GM12874 (cell line): ENCODE measurements at regions not wholly inside any gene's neighbourhood (a gene's known extent, or its start where the extent isn't known, plus 50 kb on each side); places are given as distances from the start of the nearest gene placed in this dataset.

Source experiments
- TF ChIP-seq, protein P1 (sequence below): IDR thresholded peaks from 2 replicates; pipeline ENCODE4 v1.5.1; 2011; ENCODE audit warnings: low read depth, mild to moderate bottlenecking, control low read depth, low read length, moderate library complexity; ENCODE audit not compliant: insufficient read depth

- TF ChIP-seq, protein P1, sequence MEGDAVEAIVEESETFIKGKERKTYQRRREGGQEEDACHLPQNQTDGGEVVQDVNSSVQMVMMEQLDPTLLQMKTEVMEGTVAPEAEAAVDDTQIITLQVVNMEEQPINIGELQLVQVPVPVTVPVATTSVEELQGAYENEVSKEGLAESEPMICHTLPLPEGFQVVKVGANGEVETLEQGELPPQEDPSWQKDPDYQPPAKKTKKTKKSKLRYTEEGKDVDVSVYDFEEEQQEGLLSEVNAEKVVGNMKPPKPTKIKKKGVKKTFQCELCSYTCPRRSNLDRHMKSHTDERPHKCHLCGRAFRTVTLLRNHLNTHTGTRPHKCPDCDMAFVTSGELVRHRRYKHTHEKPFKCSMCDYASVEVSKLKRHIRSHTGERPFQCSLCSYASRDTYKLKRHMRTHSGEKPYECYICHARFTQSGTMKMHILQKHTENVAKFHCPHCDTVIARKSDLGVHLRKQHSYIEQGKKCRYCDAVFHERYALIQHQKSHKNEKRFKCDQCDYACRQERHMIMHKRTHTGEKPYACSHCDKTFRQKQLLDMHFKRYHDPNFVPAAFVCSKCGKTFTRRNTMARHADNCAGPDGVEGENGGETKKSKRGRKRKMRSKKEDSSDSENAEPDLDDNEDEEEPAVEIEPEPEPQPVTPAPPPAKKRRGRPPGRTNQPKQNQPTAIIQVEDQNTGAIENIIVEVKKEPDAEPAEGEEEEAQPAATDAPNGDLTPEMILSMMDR: no peak
These were observed 1937.9 kb upstream of the WWC1 start for GRCh38 chr5:166353580-166353979.

- TF ChIP-seq, protein P1: no peak
These were observed 1937.1 kb upstream of the WWC1 start for GRCh38 chr5:166354332-166354731.

GRCh38 chr5:166356096-166356495, 1935.3 kb upstream of the WWC1 start:
- TF ChIP-seq, protein P1: no peak

- TF ChIP-seq, protein P1: no peak
These were observed 1933.2 kb upstream of the WWC1 start for GRCh38 chr5:166358127-166358830.

- TF ChIP-seq, protein P1: no peak
These were observed 1928.2 kb upstream of the WWC1 start for GRCh38 chr5:166363087-166363760.

DNA sequence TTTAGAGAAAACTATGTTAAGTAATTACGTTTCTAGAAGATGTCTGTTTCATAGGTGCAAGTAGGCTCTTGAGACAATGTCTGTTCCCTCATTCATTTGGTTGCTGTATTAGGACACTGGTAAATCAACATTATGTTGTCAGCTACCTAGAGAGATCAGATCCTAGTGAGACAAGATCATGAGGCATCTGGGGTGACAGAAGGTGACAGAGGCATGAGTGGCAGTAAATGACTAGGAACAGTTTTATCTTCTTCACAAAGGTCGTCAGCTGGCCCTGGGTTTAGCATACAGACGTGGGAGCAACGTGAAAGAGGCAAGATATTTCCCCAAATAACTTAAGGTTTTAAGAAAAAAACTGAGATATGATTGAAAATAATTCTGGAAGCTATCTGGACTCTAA, 1926.3 kb upstream of the WWC1 start:
- TF ChIP-seq, protein P1: no peak

DNA sequence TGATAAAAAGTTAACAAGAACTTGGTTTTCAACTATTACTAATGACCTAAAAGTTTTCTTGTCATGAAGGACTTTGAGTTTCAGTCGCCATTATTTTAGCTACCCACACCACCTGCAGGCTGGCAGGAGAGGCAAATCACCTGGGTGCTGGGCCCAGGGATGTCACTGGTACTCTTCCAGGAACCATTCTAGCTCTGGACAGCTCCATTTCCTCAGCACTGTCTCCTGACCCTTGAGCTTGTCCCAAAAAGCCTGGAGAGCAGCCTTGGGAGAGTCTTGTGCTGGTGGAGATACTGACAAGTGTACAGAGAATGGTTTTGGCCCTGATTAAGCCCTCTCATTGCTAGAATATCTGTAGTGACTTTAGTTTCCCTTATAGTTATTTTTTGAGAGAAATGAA, 1924.1 kb upstream of the WWC1 start:
- TF ChIP-seq, protein P1: no peak
